ENCODE measurements at regions not wholly inside any gene's neighbourhood (a gene's known extent, or its start where the extent isn't known, plus 50 kb on each side); places are given as distances from the start of the nearest gene placed in this dataset.
A peak's percentile ranks its signal among the peaks of the same experiment; 100 is the strongest.
"Not testable (repeated sequence)": the region's sequence is repeated elsewhere in the genome, so short reads cannot be mapped to it uniquely, and the experiment has no call there.

DNA sequence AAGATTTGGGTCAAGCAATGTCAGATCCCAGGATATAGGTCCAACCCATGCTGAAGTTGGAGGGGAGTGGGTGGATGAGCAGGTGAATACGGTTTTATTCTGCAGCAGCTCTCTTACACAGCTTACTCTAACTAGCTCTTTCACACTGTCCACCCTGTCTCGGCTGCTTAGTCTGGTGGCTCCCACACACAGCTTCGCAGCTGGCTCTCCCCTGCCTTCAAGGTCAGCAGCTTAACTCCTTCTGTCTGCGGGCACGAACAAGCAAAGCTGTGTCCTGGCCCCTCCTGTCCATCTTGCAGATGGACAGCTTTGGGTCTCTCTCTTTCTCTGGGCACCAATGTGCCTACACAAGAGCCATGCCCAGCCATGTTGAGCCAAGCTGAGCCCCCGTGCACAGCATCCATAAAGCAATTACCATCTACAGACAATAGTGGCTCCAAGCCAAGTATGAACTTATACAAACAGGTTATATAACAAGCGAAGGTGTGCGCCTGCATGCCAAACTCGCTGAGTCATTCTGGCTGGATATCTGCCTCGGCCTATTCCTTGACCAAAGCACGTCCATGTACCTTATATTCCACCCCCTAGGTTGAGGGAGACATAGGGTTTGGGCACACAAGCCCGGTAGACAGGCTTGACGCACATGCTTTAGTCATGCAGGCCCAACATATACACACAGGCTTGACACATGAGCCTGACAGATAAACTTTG, 1307.8 kb upstream of the RAG2 start:
- DNase-seq (ENCODE audit: insufficient read length, low spot score), result no peak
- TF ChIP-seq, protein P1, sequence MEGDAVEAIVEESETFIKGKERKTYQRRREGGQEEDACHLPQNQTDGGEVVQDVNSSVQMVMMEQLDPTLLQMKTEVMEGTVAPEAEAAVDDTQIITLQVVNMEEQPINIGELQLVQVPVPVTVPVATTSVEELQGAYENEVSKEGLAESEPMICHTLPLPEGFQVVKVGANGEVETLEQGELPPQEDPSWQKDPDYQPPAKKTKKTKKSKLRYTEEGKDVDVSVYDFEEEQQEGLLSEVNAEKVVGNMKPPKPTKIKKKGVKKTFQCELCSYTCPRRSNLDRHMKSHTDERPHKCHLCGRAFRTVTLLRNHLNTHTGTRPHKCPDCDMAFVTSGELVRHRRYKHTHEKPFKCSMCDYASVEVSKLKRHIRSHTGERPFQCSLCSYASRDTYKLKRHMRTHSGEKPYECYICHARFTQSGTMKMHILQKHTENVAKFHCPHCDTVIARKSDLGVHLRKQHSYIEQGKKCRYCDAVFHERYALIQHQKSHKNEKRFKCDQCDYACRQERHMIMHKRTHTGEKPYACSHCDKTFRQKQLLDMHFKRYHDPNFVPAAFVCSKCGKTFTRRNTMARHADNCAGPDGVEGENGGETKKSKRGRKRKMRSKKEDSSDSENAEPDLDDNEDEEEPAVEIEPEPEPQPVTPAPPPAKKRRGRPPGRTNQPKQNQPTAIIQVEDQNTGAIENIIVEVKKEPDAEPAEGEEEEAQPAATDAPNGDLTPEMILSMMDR (IDR thresholded peaks at IDR 0.05; ENCODE audit: insufficient read depth, missing control alignments), result no peak
- FAIRE-seq, result no peak

DNA sequence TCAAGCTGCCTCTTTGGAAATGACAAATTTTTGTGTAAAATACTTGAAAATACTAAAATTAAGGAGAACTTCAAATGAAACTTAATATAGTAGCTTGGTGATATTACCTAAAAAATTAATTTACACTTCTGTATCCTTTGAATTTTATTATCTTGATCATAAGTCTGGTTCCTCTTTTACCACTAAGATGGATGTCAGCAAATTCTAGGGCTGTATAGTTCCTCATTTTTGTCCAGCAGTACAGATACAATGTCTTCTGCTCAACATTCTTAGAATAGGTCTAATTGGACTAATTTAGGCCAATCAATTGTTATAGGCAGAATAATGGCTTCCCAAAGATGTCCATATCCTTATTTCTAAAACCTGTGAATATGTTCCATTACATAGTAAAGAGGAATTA, 1298.0 kb upstream of the RAG2 start:
- TF ChIP-seq, protein P1 (IDR thresholded peaks at IDR 0.05; ENCODE audit: insufficient read depth, missing control alignments), result no peak
- DNase-seq (ENCODE audit: insufficient read length, low spot score) (no peak), FAIRE-seq (no peak)

DNA sequence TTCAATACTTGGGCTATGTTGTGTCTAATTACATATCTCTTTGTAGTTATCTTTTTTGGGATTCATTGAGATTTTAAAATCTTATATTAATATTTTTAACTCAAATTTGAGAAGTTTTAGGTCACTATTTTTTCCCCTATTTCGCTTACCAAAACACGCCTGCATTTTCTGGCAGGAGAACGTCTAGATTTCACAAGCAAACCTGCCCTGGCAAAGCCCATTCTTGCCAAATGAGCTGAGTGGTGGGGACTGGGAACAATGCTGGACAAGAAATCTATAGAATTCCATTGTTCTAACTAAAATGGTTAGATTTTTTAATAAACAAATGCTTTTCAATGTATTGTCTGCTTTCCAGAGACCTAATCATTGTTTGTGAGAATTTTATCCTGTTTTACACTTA, 1283.7 kb upstream of the RAG2 start:
- TF ChIP-seq, protein P1 (IDR thresholded peaks at IDR 0.05; ENCODE audit: insufficient read depth, missing control alignments), result no peak
- FAIRE-seq (no peak), DNase-seq (ENCODE audit: insufficient read length, low spot score) (no peak)

DNA sequence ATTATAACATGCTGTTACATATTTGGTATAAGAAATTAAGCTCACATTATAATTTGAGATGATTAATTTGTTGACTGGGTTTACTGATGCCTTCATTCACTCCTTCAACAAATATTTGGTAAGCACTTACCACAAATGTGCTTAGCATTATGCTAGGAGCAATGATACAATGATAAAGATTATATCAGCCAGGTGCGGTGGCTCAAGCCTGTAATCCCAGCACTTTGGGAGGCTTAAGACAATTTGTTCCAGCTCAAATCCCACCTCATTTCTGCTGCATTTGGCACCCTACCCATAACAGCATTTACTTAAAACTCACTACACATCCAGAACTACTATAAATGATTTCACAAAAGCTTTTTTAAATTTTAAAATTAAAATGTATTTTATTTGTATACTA, 1263.6 kb upstream of the RAG2 start:
- FAIRE-seq, result peak; percentile 94
- DNase-seq (ENCODE audit: insufficient read length, low spot score), result no peak
- TF ChIP-seq, protein P1 (IDR thresholded peaks at IDR 0.05; ENCODE audit: insufficient read depth, missing control alignments), result no peak

DNA sequence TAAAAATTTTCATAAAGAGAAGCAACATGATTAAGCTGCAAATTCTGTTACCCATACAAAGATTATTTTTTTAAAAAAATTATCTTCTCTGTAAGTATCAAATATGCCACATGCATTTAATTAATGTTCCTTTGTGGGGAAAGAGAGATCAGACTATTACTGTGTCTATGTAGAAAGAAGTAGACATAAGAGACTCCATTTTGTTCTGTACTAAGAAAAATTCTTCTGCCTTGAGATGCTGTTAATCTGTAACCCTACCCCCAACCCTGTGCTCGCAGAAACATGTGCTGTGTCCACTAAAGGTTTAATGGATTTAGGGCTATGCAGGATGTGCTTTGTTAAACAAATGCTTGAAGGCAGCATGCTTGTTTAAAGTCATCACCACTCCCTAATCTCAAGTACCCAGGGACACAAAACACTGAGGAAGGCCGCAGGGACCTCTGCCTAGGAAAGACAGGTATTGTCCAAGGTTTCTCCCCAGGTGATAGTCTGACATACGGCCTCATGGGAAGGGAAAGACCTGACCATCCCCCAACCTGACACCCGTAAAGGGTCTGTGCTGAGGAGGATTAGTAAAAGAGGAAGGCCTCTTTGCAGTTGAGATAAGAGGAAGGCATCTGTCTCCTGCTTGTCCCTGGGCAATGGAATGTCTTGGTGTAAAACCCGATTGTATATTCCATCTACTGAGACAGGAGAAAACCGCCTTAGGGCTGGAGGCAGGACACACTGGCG, 1260.9 kb upstream of the RAG2 start:
- not testable (repeated sequence) for DNase-seq (ENCODE audit: insufficient read length, low spot score); FAIRE-seq

DNA sequence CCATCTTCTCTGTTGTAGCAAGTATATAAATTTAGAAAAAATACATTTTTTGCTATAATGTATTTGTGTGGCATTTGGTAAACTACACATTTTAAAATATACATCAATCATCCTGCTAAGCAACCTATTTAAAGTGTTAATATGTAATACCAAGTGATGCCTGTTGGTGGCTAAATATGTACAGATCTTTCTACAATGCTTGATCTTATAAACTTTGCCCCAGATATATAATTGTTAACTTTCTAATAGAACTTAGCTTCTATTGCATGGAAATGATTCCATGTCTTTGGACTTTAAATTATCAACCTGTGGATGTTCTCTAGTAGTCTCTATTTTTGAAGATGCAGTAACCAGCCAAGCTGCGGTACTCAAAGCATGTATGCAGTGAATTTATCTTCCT, 1260.4 kb upstream of the RAG2 start:
- TF ChIP-seq, protein P1 (IDR thresholded peaks at IDR 0.05; ENCODE audit: insufficient read depth, missing control alignments), result no peak
- no peak for FAIRE-seq
- no peak for DNase-seq (ENCODE audit: insufficient read length, low spot score)

DNA sequence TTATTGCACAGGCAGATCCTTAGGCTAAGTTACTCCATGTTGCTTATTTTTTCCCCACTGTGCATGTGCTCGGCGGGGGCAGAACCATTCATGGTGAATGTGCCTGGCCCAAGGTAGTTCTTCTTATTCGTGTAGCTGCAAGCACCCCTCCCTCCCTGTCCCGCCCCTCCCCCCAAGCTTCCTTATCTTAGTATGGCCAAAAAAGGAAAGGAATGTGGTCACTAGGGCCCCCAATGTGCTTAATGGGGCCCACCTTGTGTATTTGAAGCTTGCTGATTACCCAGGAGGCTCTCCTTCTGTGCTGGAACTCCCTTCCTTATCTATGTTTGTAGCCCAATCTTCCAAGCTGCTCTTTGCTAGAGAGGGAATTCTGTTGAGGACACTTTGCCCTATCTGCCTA, 1259.7 kb upstream of the RAG2 start:
- no peak for DNase-seq (ENCODE audit: insufficient read length, low spot score)

More for the DNA sequence above, 1259.7 kb upstream of the RAG2 start:
- no peak for FAIRE-seq
- TF ChIP-seq, protein P1 (IDR thresholded peaks at IDR 0.05; ENCODE audit: insufficient read depth, missing control alignments), result no peak
